ENCODE measurements at regions not wholly inside any gene's neighbourhood (a gene's known extent, or its start where the extent isn't known, plus 50 kb on each side); places are given as distances from the start of the nearest gene placed in this dataset.

DNA sequence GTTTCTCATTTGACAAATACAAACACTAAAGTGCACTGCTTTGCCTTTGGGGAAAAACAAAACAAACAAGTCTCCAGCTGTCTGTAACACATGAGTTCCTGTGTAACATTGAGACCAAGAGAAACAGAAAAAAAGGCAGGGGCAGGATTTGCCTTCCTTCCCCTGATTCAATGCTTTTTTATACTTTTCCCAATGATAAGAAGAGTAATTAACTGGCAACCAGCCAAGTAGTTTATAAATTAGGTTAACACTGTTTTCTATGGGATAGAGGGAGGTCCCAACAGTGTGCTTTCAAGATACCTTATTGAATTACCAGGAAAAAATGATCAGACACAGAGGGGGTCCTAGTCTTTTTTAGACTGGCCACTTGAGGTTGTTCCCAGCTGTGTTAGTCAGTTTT, 346.8 kb downstream of the TRIM36 start:
- Histone ChIP-seq H3K9me3 (ENCODE audit: control insufficient read depth, low read depth, low read length) (no peaks in the 10 kb centered on the region), H3K9ac (ENCODE audit: control insufficient read depth, extremely low read depth, insufficient read depth, low read length) (no peak overlapping the region), H3K9me1 (ENCODE audit: control insufficient read depth, extremely low read depth, insufficient read depth, low read length) (no peaks in the 10 kb centered on the region), H3K27ac (ENCODE audit: control insufficient read depth, insufficient read depth, low read length) (no peak overlapping the region), H3K4me2 (ENCODE audit: control insufficient read depth, extremely low read depth, insufficient read depth, low read depth, low read length) (no peak overlapping the region), H2AFZ (ENCODE audit: control insufficient read depth, low read length) (no peak overlapping the region), H4K20me1 (ENCODE audit: control insufficient read depth, extremely low read depth, insufficient read depth, low read length) (no peaks in the 10 kb centered on the region), H3K36me3 (ENCODE audit: control insufficient read depth in 2 of 2, extremely low read depth in 1 of 2, insufficient read depth in 2 of 2, low read length in 2 of 2) (no peaks in the 10 kb centered on the region), H3K4me1 (ENCODE audit: control insufficient read depth, extremely low read depth, insufficient read depth, low read length) (no peaks in the 10 kb centered on the region), H3K27me3 (ENCODE audit: control insufficient read depth, extremely low read depth, insufficient read depth, low read length) (no peaks in the 10 kb centered on the region), H3K79me2 (ENCODE audit: control insufficient read depth, insufficient read depth, low read length) (no peaks in the 10 kb centered on the region), H3K4me3 (ENCODE audit: control insufficient read depth in 2 of 3, extremely low read depth in 1 of 3, insufficient read depth in 2 of 3, low read depth in 1 of 3, low read length in 3 of 3) (no peak overlapping the region)
- FAIRE-seq (no peak), DNase-seq (ENCODE audit: low read depth, low spot score) (no peak)
- TF ChIP-seq, protein P1, sequence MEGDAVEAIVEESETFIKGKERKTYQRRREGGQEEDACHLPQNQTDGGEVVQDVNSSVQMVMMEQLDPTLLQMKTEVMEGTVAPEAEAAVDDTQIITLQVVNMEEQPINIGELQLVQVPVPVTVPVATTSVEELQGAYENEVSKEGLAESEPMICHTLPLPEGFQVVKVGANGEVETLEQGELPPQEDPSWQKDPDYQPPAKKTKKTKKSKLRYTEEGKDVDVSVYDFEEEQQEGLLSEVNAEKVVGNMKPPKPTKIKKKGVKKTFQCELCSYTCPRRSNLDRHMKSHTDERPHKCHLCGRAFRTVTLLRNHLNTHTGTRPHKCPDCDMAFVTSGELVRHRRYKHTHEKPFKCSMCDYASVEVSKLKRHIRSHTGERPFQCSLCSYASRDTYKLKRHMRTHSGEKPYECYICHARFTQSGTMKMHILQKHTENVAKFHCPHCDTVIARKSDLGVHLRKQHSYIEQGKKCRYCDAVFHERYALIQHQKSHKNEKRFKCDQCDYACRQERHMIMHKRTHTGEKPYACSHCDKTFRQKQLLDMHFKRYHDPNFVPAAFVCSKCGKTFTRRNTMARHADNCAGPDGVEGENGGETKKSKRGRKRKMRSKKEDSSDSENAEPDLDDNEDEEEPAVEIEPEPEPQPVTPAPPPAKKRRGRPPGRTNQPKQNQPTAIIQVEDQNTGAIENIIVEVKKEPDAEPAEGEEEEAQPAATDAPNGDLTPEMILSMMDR (optimal IDR thresholded peaks at IDR 0.05 in 1 of 3, IDR thresholded peaks at IDR 0.05 in 1 of 3, conservative IDR thresholded peaks at IDR 0.05 in 1 of 3; ENCODE audit: extremely low read depth in 1 of 3, insufficient read depth in 2 of 3, low read length in 3 of 3): no peak
- TF ChIP-seq EZH2 (IDR thresholded peaks at IDR 0.05; ENCODE audit: low read length): no peak
- dilution Hi-C loops (cut with MboI; ENCODE audit: extremely low pct_ligation_motif_present, low sequenced_read_pairs): no loop called here

DNA sequence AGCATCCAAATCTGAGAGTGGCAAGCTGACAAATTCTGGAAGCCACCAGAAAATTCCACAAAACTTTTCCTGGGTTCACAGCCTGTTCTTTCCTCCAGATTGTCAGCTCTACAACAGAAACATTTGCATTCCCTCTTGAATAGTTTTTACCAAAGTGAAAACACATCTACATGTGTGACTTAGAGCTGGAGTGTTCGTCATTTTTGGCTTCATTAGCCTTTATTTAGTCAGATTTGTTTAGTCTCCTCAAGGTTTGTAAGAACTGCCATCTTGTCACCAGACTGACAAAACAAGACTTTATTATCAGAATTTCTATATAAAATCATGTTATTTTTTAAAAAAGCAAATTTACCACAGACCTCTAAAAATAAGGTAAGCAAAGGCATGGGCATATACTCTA, 347.3 kb downstream of the TRIM36 start:
- H3K27me3 ChIP-seq (ENCODE audit: control insufficient read depth, extremely low read depth, insufficient read depth, low read length): no peaks in the 10 kb centered on the region
- no peak for TF ChIP-seq EZH2 (IDR thresholded peaks at IDR 0.05; ENCODE audit: low read length)
- TF ChIP-seq, protein P1 (optimal IDR thresholded peaks at IDR 0.05 in 1 of 3, IDR thresholded peaks at IDR 0.05 in 1 of 3, conservative IDR thresholded peaks at IDR 0.05 in 1 of 3; ENCODE audit: extremely low read depth in 1 of 3, insufficient read depth in 2 of 3, low read length in 3 of 3): no peak
- dilution Hi-C loops (cut with MboI; ENCODE audit: extremely low pct_ligation_motif_present, low sequenced_read_pairs): no loop called here
- FAIRE-seq: no peak
- H3K36me3 ChIP-seq (ENCODE audit: control insufficient read depth in 2 of 2, extremely low read depth in 1 of 2, insufficient read depth in 2 of 2, low read length in 2 of 2): no peaks in the 10 kb centered on the region
- H3K9me3 ChIP-seq (ENCODE audit: control insufficient read depth, low read depth, low read length): no peaks in the 10 kb centered on the region
- H3K9me1 ChIP-seq (ENCODE audit: control insufficient read depth, extremely low read depth, insufficient read depth, low read length): no peaks in the 10 kb centered on the region
- no peak overlapping the region for H3K9ac ChIP-seq (ENCODE audit: control insufficient read depth, extremely low read depth, insufficient read depth, low read length)
- no peak overlapping the region for H2AFZ ChIP-seq (ENCODE audit: control insufficient read depth, low read length)
- no peak overlapping the region for H3K27ac ChIP-seq (ENCODE audit: control insufficient read depth, insufficient read depth, low read length)
- no peaks in the 10 kb centered on the region for H3K4me1 ChIP-seq (ENCODE audit: control insufficient read depth, extremely low read depth, insufficient read depth, low read length)
- H4K20me1 ChIP-seq (ENCODE audit: control insufficient read depth, extremely low read depth, insufficient read depth, low read length): no peaks in the 10 kb centered on the region
- no peak overlapping the region for H3K4me3 ChIP-seq (ENCODE audit: control insufficient read depth in 2 of 3, extremely low read depth in 1 of 3, insufficient read depth in 2 of 3, low read depth in 1 of 3, low read length in 3 of 3)
- H3K79me2 ChIP-seq (ENCODE audit: control insufficient read depth, insufficient read depth, low read length): no peaks in the 10 kb centered on the region
- no peak overlapping the region for H3K4me2 ChIP-seq (ENCODE audit: control insufficient read depth, extremely low read depth, insufficient read depth, low read depth, low read length)
- DNase-seq (ENCODE audit: low read depth, low spot score): no peak
